GM21737 (cell line): ENCODE measurements at regions not wholly inside any gene's neighbourhood (a gene's known extent, or its start where the extent isn't known, plus 50 kb on each side); places are given as distances from the start of the nearest gene placed in this dataset.
"Not testable (repeated sequence)": the region's sequence is repeated elsewhere in the genome, so short reads cannot be mapped to it uniquely, and the experiment has no call there.

Experiments
- ATAC-seq: cut with Tn5 transposase; IDR thresholded peaks from one replicate; pipeline ENCODE4 v1.9.1; 2021; ENCODE audit warnings: mild to moderate bottlenecking, moderate library complexity; ENCODE audit not compliant: unreplicated experiment

GRCh38 chr15:77897896-77898406 is 179.6 kb downstream of the TBC1D2B start:
- ATAC-seq = no peak

DNA sequence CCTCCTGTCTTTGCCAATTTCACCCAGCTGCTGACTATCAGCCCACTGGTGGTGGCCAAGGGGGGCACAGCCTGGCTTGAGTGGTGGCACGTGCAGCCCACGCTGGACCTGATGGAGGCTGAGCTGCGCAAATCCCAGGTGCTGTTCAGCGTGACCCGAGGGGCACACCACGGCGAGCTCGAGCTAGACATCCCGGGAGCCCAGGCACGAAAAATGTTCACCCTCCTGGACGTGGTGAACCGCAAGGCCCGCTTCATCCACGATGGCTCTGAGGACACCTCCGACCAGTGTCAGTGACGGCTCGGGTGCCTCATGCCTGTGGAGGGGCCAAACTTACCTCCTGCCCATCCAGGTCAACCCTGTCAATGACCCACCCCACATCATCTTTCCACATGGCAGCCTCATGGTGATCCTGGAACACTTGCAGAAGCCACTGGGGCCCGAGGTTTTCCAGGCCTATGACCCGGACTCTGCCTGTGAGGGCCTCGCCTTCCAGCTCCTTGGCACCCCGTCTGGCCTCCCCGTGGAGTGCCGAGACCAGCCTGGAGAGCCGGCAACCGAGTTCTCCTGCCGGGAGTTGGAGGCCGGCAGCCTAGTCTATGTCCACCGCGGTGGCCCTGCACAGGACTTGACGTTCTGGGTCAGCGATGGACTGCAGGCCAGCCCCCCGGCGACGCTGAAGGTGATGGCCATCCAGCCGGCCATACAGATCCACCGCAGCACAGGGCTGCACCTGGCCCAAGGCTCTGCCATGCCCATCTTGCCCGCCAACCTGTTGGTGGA is 180.2 kb downstream of the TBC1D2B start:
- ATAC-seq = not testable (repeated sequence)

DNA sequence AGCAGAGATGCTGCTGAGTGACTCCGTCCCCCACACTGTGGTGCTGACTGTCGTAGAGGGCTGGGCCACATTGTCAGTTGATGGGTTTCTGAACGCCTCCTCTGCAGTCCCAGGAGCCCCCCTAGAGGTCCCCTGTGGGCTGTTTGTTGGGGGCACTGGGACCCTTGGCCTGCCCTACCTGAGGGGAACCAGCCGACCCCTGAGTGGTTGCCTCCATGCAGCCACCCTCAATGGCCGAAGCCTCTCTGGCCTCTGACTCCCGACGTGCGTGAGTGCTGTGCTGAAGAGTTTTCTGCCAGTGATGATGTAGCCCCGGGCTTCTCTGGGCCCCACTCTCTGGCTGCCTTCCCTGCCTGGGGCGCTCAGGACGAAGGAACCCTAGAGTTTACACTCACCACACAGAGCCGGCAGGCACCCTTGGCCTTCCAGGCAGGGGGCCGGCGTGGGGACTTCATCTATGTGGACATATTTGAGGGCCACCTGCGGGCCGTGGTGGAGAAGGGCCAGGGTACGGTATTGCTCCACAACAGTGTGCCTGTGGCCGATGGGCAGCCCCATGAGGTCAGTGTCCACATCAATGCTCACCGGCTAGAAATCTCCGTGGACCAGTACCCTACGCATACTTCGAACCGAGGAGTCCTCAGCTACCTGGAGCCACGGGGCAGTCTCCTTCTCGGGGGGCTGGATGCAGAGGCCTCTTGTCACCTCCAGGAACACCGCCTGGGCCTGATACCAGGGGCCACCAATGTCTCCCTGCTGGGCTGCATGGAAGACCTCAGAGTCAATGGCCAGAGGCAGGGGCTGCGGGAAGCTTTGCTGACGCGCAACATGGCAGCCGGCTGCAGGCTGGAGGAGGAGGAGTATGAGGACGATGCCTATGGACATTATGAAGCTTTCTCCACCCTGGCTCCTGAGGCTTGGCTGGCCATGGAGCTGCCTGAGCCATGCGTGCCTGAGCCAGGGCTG is 181.1 kb downstream of the TBC1D2B start:
- not testable (repeated sequence) for ATAC-seq

DNA sequence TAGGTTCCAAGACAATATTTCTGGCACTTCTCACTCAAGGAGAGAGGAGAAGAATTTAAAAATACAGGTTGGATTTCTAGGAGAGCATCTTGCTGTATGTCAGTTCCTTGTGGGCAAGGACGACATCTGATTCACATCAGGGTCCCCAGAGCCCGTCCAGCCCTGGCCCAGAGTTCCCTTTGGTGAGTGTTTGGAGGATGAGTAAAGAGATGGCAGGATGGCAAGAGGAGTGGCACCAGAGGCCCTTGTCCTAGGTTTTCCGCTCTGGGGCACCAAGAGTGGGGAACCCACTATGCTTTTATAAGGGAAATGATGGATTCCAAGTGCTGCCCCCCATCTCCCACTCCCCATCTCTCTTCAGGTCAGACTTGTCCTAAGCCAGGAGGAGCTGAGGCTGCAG is 181.8 kb downstream of the TBC1D2B start:
- ATAC-seq = no peak

GRCh38 chr15:77895145-77895544 is 182.4 kb downstream of the TBC1D2B start:
- ATAC-seq = not testable (repeated sequence)

DNA sequence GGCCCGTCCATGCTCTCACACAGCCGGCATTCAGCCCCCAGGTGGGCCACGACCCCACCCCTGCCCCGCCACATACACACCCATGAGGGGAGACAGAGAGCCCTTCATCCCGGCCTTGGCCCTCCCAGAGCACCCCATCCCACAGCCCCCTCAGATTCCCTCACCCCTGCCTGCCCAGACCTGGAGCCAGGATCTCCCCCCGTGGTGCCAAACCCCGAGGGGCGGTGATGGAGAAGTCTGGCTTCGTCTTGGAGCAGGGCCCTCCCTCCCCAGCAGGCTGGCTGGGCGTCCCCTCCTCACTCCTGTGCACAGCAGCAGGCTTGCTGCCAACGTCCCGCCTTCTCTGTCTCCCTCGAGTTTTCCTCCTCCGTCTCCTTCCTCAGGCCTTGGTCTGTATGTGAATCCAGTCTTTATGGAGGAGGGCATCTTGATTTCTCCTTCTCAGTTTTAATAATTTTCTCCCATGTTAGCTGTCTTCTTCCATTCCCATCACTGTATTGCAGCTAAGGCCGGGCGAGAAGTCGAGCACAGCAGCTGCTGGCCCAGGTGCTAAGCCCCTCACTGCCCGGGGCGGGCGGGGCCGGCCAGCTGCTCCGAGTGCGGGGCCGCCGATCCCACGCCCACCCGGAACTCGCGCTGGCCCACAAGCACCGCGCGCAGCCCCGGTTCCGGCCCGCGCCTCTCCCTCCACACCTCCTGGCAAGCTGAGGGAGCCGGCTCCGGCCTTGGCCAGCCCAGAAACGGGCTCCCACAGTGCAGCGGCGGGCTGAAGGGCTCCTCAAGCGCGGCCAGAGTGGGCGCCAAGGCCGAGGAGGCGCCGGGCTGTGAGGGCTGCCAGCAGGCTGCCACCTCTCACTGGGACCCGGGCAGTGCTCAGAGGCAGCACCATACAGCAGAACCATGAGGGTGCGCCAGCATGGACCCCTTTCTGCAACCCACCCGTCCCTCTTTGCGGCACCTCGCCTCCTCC is 183.6 kb downstream of the TBC1D2B start:
- ATAC-seq = not testable (repeated sequence)

GRCh38 chr15:77893246-77893645 is 184.3 kb downstream of the TBC1D2B start:
- not testable (repeated sequence) for ATAC-seq

- no peak for ATAC-seq
Measured at GRCh38 chr15:77892335-77892734, 185.2 kb downstream of the TBC1D2B start.

- ATAC-seq = not testable (repeated sequence)
Measured at GRCh38 chr15:77891862-77892261, 185.6 kb downstream of the TBC1D2B start.

- peak; percentile 51 for ATAC-seq
Measured at GRCh38 chr15:77890911-77891801, 186.4 kb downstream of the TBC1D2B start.

GRCh38 chr15:77889828-77890725 is 187.4 kb downstream of the TBC1D2B start:
- not testable (repeated sequence) for ATAC-seq

DNA sequence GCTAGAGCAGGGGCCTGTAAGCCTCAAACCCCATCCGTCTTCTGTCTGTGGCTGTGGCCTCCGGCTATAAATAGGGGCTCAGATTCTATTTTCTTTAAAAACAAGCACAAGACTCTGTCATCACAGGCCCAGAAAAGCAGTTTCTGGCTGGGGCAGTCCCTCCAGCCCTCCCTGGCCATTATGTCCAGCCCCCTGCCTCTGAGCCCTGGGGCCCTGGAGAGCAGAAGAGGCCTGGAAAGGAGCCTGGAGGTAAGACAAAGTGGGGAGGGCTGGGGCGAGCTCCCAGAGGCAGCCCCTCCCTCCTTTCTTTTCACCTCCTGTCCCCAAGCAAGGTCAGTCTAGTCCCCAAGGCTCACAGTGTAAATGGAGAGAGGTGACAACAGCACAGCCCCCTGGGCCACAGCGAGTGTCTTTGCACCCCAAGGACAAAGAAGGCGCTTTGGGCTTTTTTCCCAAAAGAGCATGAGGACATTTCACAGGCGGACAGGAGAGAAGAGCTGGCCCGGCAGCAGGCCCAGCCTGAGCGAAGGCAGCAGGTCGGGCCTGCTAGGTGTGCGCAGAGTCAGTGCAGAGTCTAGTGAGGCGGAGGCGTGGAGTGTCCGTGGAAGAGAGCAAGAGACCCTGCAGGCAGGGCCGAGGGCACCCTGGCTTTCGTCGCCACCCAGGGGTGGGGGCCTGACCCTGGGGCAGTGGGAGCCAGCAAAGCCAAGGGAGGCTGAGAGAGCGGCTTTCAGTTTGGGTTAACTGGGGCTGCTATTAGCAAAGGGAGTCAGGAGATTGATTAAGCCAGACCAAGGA is 188.3 kb downstream of the TBC1D2B start:
- ATAC-seq = no peak

GRCh38 chr15:77887563-77888429 is 189.7 kb downstream of the TBC1D2B start:
- not testable (repeated sequence) for ATAC-seq

GRCh38 chr15:77886805-77887448 is 190.6 kb downstream of the TBC1D2B start:
- ATAC-seq = no peak

- ATAC-seq = not testable (repeated sequence)
Measured at GRCh38 chr15:77885877-77886500, 191.5 kb downstream of the TBC1D2B start.
